ENCODE measurements at regions not wholly inside any gene's neighbourhood (a gene's known extent, or its start where the extent isn't known, plus 50 kb on each side); places are given as distances from the start of the nearest gene placed in this dataset.
"Not testable (repeated sequence)": the region's sequence is repeated elsewhere in the genome, so short reads cannot be mapped to it uniquely, and the experiment has no call there.

DNA sequence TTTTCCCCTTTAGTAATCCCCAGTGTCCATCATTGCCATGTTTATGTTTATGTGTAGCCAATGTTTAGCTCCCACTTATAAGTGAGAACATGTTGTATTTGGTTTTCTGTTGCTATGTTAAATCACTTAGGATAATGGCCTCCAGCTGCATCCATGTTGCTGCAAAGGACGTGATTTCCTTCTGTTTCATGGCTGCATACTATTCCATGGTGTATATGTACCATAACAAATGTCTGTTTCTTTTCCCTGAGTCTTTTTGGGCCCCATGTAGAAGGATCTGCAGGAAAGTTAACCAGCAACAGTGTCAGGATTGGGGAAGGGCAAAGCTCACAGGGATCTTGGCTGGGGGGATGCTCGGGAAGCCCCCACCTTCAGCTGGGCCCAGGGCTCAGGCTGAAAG is 64.3 kb upstream of the SULF2 start:
- H3K27me3 Mint-ChIP-seq (ENCODE audit: unreplicated experiment): no peaks in the 10 kb centered on the region
- TF ChIP-seq, protein P1, sequence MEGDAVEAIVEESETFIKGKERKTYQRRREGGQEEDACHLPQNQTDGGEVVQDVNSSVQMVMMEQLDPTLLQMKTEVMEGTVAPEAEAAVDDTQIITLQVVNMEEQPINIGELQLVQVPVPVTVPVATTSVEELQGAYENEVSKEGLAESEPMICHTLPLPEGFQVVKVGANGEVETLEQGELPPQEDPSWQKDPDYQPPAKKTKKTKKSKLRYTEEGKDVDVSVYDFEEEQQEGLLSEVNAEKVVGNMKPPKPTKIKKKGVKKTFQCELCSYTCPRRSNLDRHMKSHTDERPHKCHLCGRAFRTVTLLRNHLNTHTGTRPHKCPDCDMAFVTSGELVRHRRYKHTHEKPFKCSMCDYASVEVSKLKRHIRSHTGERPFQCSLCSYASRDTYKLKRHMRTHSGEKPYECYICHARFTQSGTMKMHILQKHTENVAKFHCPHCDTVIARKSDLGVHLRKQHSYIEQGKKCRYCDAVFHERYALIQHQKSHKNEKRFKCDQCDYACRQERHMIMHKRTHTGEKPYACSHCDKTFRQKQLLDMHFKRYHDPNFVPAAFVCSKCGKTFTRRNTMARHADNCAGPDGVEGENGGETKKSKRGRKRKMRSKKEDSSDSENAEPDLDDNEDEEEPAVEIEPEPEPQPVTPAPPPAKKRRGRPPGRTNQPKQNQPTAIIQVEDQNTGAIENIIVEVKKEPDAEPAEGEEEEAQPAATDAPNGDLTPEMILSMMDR (IDR thresholded peaks at IDR 0.05; ENCODE audit: unreplicated experiment): no peak
- no peak overlapping the region for H3K27ac Mint-ChIP-seq (ENCODE audit: unreplicated experiment)
- H3K36me3 Mint-ChIP-seq (ENCODE audit: insufficient read depth, unreplicated experiment): no peaks in the 10 kb centered on the region
- no peak for DNase-seq
- H3K9me3 Mint-ChIP-seq (ENCODE audit: low read depth, unreplicated experiment): no peaks in the 10 kb centered on the region
- CTCF ChIA-PET: no interaction called here
- H3K4me1 Mint-ChIP-seq (ENCODE audit: low read depth, unreplicated experiment): peaks cover 20% of the 10 kb centered on the region
- intact Hi-C loops (cut with micrococcal nuclease; ENCODE audit: unreplicated experiment): no loop called here
- no TSS peak for BruUV-seq (replicated peaks)
- H3K4me3 Mint-ChIP-seq (ENCODE audit: low read depth, unreplicated experiment): no peak overlapping the region

DNA sequence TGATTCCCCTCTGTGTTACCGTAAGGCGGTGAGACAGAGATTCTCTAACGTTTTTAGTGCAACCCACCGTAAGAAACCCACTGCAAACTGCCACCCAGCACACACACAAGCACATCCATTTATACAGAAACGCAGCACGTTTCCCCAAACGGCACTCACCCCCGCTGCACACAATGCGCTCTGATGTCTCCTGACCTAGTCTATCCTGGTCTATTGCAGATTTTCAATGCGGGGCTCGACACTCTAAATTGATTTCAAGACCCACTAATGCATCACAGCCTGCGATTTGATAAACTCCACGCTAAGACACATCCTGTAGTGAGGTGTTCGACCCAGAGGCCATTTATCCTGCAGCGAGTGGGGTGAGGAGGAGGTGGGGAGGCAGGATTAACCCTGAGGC is 63.7 kb upstream of the SULF2 start:
- DNase-seq: no peak
- Mint-ChIP-seq H3K27me3 (ENCODE audit: unreplicated experiment) (no peaks in the 10 kb centered on the region), H3K36me3 (ENCODE audit: insufficient read depth, unreplicated experiment) (no peaks in the 10 kb centered on the region), H3K27ac (ENCODE audit: unreplicated experiment) (no peak overlapping the region), H3K4me3 (ENCODE audit: low read depth, unreplicated experiment) (no peak overlapping the region), H3K9me3 (ENCODE audit: low read depth, unreplicated experiment) (no peaks in the 10 kb centered on the region), H3K4me1 (ENCODE audit: low read depth, unreplicated experiment) (peaks cover 23% of the 10 kb centered on the region)
- CTCF ChIA-PET: no interaction called here
- TF ChIP-seq, protein P1 (IDR thresholded peaks at IDR 0.05; ENCODE audit: unreplicated experiment): no peak
- no TSS peak for BruUV-seq (replicated peaks)
- intact Hi-C loops (cut with micrococcal nuclease; ENCODE audit: unreplicated experiment): no loop called here

- intact Hi-C loops (cut with micrococcal nuclease; ENCODE audit: unreplicated experiment); DNase-seq; H3K27me3 Mint-ChIP-seq (ENCODE audit: unreplicated experiment); H3K36me3 Mint-ChIP-seq (ENCODE audit: insufficient read depth, unreplicated experiment); BruUV-seq (replicated peaks); H3K4me3 Mint-ChIP-seq (ENCODE audit: low read depth, unreplicated experiment); H3K9me3 Mint-ChIP-seq (ENCODE audit: low read depth, unreplicated experiment); H3K27ac Mint-ChIP-seq (ENCODE audit: unreplicated experiment): not testable (repeated sequence)
- CTCF ChIA-PET: interaction anchor here (0.6 to 0.7 kb wide), 3 partner anchors 10 to 314 kb away, joined by 3 to 6 read pairs (median 3); no protein-coding TSS in a partner anchor
- H3K4me1 Mint-ChIP-seq (ENCODE audit: low read depth, unreplicated experiment): peaks cover 27% of the 10 kb centered on the region
Observed at GRCh38 chr20:47848534-47848933, 63.3 kb upstream of the SULF2 start.

DNA sequence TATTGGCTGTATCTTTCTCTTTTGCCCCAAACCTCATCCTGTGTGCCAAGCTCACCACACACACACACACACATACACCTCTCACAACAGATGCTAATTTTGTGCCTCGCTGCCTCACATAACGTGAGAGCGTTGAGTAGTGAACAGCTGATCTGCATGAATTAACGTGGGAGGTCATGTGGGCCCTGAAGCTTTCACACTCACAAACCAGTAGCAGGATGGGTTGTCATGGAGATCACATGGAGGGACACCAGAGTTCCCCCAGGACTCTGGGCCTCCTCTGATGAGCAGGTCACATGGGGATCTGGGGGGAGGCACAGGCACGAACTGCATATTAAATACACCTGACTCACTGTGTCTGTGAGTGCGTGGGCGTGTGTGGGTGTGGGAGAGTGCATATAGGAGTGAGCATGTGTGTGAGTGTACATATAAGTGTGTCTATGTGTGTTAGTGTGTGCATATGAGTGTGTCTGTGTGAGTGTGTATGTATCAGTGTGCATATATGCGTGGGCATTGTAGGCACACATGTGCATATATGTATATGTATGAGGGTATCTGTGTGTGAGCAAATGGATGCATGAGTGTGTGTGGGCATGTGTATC is 62.7 kb upstream of the SULF2 start:
- TF ChIP-seq, protein P1 (IDR thresholded peaks at IDR 0.05; ENCODE audit: unreplicated experiment): no peak
- no peak for DNase-seq
- Mint-ChIP-seq H3K4me1 (ENCODE audit: low read depth, unreplicated experiment) (peaks cover 33% of the 10 kb centered on the region), H3K36me3 (ENCODE audit: insufficient read depth, unreplicated experiment) (no peaks in the 10 kb centered on the region), H3K27me3 (ENCODE audit: unreplicated experiment) (no peaks in the 10 kb centered on the region), H3K27ac (ENCODE audit: unreplicated experiment) (no peak overlapping the region), H3K4me3 (ENCODE audit: low read depth, unreplicated experiment) (no peak overlapping the region), H3K9me3 (ENCODE audit: low read depth, unreplicated experiment) (no peaks in the 10 kb centered on the region)
- BruUV-seq (replicated peaks): no TSS peak
- CTCF ChIA-PET: interaction anchor here (0.6 to 0.7 kb wide), 3 partner anchors 9 to 314 kb away, joined by 3 to 6 read pairs (median 3); no protein-coding TSS in a partner anchor
- intact Hi-C loops (cut with micrococcal nuclease; ENCODE audit: unreplicated experiment): no loop called here

- H3K27ac Mint-ChIP-seq (ENCODE audit: unreplicated experiment); DNase-seq; H3K27me3 Mint-ChIP-seq (ENCODE audit: unreplicated experiment); H3K36me3 Mint-ChIP-seq (ENCODE audit: insufficient read depth, unreplicated experiment); H3K4me3 Mint-ChIP-seq (ENCODE audit: low read depth, unreplicated experiment); BruUV-seq (replicated peaks); H3K9me3 Mint-ChIP-seq (ENCODE audit: low read depth, unreplicated experiment); intact Hi-C loops (cut with micrococcal nuclease; ENCODE audit: unreplicated experiment); CTCF ChIA-PET: not testable (repeated sequence)
- H3K4me1 Mint-ChIP-seq (ENCODE audit: low read depth, unreplicated experiment): peaks cover 34% of the 10 kb centered on the region
Observed at GRCh38 chr20:47847220-47847619, 61.9 kb upstream of the SULF2 start.

DNA sequence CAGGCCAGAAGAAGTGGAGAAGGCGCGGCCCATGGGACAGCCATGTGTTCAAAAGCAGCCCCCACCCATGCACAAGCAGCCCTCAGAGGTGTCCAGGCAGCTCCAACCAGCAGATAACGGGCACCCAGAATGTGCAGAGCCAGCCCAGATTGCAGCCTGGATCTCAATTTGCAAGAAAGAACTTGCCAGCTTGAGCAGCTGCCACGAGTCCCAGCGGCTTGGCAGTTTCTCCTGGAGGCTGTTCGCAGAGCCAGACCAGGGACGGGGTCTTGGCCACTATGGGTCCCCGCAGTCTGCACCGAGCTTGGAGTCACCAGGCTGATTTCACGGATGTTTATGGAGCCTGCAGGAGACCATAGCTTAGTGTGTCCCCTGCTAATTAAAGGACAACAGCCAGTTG is 61.4 kb upstream of the SULF2 start:
- H3K4me3 Mint-ChIP-seq (ENCODE audit: low read depth, unreplicated experiment); intact Hi-C loops (cut with micrococcal nuclease; ENCODE audit: unreplicated experiment); H3K27me3 Mint-ChIP-seq (ENCODE audit: unreplicated experiment); H3K27ac Mint-ChIP-seq (ENCODE audit: unreplicated experiment); H3K36me3 Mint-ChIP-seq (ENCODE audit: insufficient read depth, unreplicated experiment); DNase-seq; H3K9me3 Mint-ChIP-seq (ENCODE audit: low read depth, unreplicated experiment); BruUV-seq (replicated peaks); CTCF ChIA-PET: not testable (repeated sequence)
- peaks cover 34% of the 10 kb centered on the region for H3K4me1 Mint-ChIP-seq (ENCODE audit: low read depth, unreplicated experiment)

DNA sequence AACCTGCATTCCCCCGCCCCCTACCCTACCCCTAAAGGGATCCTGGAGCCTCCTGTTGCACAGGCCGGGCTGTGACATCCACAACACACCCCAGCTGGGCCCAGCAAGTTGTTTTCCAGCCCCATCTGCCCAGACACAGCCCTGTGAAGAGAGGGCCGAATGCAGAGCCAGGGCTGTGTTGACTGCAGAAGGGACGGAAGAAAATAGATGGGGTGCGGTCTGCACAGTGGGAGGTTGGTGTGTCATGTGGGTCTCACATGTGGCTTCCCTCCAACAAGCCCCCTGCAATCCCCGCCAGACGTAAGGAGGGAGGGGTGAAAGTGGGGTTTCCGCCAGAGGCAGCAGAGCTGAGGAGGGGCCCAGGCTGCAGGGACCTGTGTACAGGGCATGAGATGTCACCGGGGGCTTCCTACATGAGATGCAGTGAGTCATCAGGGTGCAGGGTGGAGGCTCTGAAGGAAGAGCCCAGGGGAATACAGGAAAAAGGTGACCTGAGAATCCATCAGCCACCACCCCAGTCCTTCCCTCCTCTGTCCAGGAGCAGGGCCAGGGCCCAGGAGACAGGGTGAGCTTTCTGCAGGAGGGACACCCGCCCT is 60.2 kb upstream of the SULF2 start:
- H3K36me3 Mint-ChIP-seq (ENCODE audit: insufficient read depth, unreplicated experiment); DNase-seq; H3K4me3 Mint-ChIP-seq (ENCODE audit: low read depth, unreplicated experiment); BruUV-seq (replicated peaks); H3K27me3 Mint-ChIP-seq (ENCODE audit: unreplicated experiment); H3K9me3 Mint-ChIP-seq (ENCODE audit: low read depth, unreplicated experiment); H3K27ac Mint-ChIP-seq (ENCODE audit: unreplicated experiment); CTCF ChIA-PET; intact Hi-C loops (cut with micrococcal nuclease; ENCODE audit: unreplicated experiment): not testable (repeated sequence)
- H3K4me1 Mint-ChIP-seq (ENCODE audit: low read depth, unreplicated experiment): peaks cover 34% of the 10 kb centered on the region

DNA sequence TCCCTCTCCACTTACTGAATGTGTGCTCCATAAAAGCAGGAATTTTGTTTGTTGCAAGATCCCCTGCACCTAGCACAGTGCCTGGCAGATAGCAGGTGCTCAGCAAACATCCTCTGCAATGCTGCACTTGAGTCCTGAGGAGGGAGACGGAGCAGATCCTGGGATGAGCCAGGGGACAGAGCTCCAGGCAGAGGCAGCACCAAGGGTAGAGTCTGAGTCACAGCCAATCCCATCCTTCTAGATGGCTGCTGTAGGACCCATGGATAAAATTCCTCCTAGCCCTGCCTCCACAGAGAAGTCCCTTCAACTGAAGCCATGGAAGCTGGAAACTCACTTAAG is 59.3 kb upstream of the SULF2 start:
- H3K27ac Mint-ChIP-seq (ENCODE audit: unreplicated experiment); BruUV-seq (replicated peaks); intact Hi-C loops (cut with micrococcal nuclease; ENCODE audit: unreplicated experiment); H3K4me3 Mint-ChIP-seq (ENCODE audit: low read depth, unreplicated experiment); DNase-seq; H3K27me3 Mint-ChIP-seq (ENCODE audit: unreplicated experiment); H3K9me3 Mint-ChIP-seq (ENCODE audit: low read depth, unreplicated experiment); H3K36me3 Mint-ChIP-seq (ENCODE audit: insufficient read depth, unreplicated experiment): not testable (repeated sequence)
- CTCF ChIA-PET: interaction anchor here (0.7 to 0.9 kb wide), 2 partner anchors 451 to 912 kb away, joined by 3 read pairs; no protein-coding TSS in a partner anchor
- peaks cover 34% of the 10 kb centered on the region for H3K4me1 Mint-ChIP-seq (ENCODE audit: low read depth, unreplicated experiment)
